GM12878 (cell line): ENCODE measurements at regions not wholly inside any gene's neighbourhood (a gene's known extent, or its start where the extent isn't known, plus 50 kb on each side); places are given as distances from the start of the nearest gene placed in this dataset.

ENCODE experiments used
- ATF7 ChIP-seq: fragments of 450-650 bp; IDR thresholded peaks from 2 replicates; pipeline ENCODE4 v1.6.1; 2016; ENCODE audit warnings: low read depth, mild to moderate bottlenecking
- JUNB ChIP-seq: IDR thresholded peaks from 2 replicates; pipeline ENCODE4 v1.6.1; 2016; ENCODE audit warnings: antibody characterized with exemption, mild to moderate bottlenecking
- RCOR1 ChIP-seq: conservative IDR thresholded peaks from 2 replicates; pipeline ENCODE4 v1.6.1; 2012; ENCODE audit warnings: low read depth, low read length, improper control_type of control experiment
- RELA ChIP-seq: fragments of 450-650 bp; IDR thresholded peaks from 2 replicates; pipeline ENCODE4 v1.8.0; 2014; ENCODE audit warnings: borderline replicate concordance; ENCODE audit not compliant: partially characterized antibody
- RUNX3 ChIP-seq: IDR thresholded peaks from 2 replicates; pipeline ENCODE4 v1.6.1; 2012; ENCODE audit warnings: low read length, inconsistent platforms
- SIX5 ChIP-seq: IDR thresholded peaks from 2 replicates; pipeline ENCODE4 v1.6.1; 2011; ENCODE audit warnings: mild to moderate bottlenecking, low read depth, low read length, moderate library complexity; ENCODE audit not compliant: severe bottlenecking
- SMC3 ChIP-seq: IDR thresholded peaks from 2 replicates; pipeline ENCODE4 v1.6.1; 2011; ENCODE audit warnings: low read length, improper control_type of control experiment, borderline replicate concordance
- YBX1 ChIP-seq: fragments of 450-650 bp; IDR thresholded peaks from 2 replicates; pipeline ENCODE4 v1.6.1; 2016; ENCODE audit warnings: antibody characterized with exemption
- ZBED1 ChIP-seq: IDR thresholded peaks from 2 replicates; pipeline ENCODE4 v1.6.1; 2016; ENCODE audit warnings: borderline replicate concordance
- ZNF217 ChIP-seq: fragments of 450-650 bp; IDR thresholded peaks from 2 replicates; pipeline ENCODE4 v1.6.1; 2017; ENCODE audit warnings: antibody characterized with exemption, mild to moderate bottlenecking
- TF ChIP-seq, protein P1 (sequence below): fragments of 450-650 bp; IDR thresholded peaks from 2 replicates; pipeline ENCODE4 v1.6.1; 2017; ENCODE audit warnings: antibody characterized with exemption, mild to moderate bottlenecking, moderate library complexity
- TF ChIP-seq, protein P2 (sequence below): fragments of 450-650 bp; IDR thresholded peaks from 2 replicates; pipeline ENCODE4 v1.6.1; 2017; ENCODE audit warnings: low read depth, mild to moderate bottlenecking, moderate library complexity
- TF ChIP-seq, protein P3 (sequence below): IDR thresholded peaks from 2 replicates; pipeline ENCODE4 v1.6.1; 2011; ENCODE audit warnings: borderline replicate concordance, low read depth, mild to moderate bottlenecking, moderate library complexity, low read length; ENCODE audit not compliant: insufficient read depth, poor library complexity, severe bottlenecking
- TF ChIP-seq, protein P4 (sequence below): fragments of 450-650 bp; IDR thresholded peaks from 2 replicates; pipeline ENCODE4 v1.6.1; 2014; ENCODE audit warnings: mild to moderate bottlenecking
- TF ChIP-seq, protein P5 (sequence below): IDR thresholded peaks from 2 replicates; pipeline ENCODE4 v1.6.1; 2012; ENCODE audit warnings: low read depth, low read length, improper control_type of control experiment
- TF ChIP-seq, protein P6 (sequence below): fragments of 450-650 bp; IDR thresholded peaks from 2 replicates; pipeline ENCODE4 v1.6.1; 2018; ENCODE audit warnings: mild to moderate bottlenecking, low read depth, moderate library complexity; ENCODE audit not compliant: partially characterized antibody

DNA sequence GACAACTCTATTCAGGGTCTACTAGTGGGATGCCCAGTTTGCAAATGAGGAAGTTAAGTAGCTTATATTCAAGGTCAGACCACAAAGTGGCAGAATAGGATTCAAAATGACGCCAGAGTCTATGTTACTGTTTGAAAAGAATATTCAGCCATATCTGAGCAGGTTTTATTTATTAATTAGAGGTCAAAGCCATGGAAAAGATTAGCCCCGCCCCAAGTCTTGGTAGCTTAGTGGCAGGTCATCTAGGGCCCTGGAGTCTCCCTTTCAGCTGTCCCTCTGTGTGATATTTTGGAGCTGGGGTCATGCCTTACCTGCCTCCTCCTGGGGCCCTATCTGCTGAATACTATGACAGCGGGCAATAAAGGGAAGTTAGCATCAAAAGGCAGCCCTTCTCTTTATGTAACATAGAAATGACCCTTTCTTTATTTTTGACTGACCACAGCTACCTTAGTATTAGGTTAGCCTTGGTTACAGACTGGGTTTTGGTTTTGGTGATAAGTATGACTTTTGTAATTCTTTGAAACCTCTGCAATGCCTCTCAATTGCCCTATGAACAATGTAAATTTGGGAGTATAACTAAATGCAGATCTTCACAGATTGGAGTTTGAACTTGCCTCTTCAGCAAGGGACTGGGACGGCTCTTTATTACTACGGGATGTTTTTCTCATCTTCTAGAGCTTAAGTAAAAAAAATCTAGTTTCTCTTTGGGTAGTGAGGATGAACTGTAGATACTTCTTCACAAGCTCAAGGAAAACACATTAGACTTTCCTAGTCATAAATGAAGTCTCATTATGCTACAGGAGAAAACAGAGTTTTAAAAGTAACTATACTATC, 153.0 kb upstream of the ITGA4 start (continued):
- TF ChIP-seq, protein P1, sequence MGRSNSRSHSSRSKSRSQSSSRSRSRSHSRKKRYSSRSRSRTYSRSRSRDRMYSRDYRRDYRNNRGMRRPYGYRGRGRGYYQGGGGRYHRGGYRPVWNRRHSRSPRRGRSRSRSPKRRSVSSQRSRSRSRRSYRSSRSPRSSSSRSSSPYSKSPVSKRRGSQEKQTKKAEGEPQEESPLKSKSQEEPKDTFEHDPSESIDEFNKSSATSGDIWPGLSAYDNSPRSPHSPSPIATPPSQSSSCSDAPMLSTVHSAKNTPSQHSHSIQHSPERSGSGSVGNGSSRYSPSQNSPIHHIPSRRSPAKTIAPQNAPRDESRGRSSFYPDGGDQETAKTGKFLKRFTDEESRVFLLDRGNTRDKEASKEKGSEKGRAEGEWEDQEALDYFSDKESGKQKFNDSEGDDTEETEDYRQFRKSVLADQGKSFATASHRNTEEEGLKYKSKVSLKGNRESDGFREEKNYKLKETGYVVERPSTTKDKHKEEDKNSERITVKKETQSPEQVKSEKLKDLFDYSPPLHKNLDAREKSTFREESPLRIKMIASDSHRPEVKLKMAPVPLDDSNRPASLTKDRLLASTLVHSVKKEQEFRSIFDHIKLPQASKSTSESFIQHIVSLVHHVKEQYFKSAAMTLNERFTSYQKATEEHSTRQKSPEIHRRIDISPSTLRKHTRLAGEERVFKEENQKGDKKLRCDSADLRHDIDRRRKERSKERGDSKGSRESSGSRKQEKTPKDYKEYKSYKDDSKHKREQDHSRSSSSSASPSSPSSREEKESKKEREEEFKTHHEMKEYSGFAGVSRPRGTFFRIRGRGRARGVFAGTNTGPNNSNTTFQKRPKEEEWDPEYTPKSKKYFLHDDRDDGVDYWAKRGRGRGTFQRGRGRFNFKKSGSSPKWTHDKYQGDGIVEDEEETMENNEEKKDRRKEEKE = no peak
- TF ChIP-seq RCOR1 = no peak
- no peak for TF ChIP-seq YBX1
- TF ChIP-seq, protein P2, sequence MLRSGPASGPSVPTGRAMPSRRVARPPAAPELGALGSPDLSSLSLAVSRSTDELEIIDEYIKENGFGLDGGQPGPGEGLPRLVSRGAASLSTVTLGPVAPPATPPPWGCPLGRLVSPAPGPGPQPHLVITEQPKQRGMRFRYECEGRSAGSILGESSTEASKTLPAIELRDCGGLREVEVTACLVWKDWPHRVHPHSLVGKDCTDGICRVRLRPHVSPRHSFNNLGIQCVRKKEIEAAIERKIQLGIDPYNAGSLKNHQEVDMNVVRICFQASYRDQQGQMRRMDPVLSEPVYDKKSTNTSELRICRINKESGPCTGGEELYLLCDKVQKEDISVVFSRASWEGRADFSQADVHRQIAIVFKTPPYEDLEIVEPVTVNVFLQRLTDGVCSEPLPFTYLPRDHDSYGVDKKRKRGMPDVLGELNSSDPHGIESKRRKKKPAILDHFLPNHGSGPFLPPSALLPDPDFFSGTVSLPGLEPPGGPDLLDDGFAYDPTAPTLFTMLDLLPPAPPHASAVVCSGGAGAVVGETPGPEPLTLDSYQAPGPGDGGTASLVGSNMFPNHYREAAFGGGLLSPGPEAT = 0 out of 2 replicates have a peak, but pooled peaks have one; percentile 17
- TF ChIP-seq SMC3 = peak; percentile 61; the same call in 1 of the 2 replicates
- TF ChIP-seq ZBED1 = no peak; the same call in 1 of the 2 replicates
- TF ChIP-seq RUNX3 = peak; percentile 43; the same call in 1 of the 2 replicates
- TF ChIP-seq JUNB = no peak
- no peak for TF ChIP-seq RELA
- TF ChIP-seq, protein P3, sequence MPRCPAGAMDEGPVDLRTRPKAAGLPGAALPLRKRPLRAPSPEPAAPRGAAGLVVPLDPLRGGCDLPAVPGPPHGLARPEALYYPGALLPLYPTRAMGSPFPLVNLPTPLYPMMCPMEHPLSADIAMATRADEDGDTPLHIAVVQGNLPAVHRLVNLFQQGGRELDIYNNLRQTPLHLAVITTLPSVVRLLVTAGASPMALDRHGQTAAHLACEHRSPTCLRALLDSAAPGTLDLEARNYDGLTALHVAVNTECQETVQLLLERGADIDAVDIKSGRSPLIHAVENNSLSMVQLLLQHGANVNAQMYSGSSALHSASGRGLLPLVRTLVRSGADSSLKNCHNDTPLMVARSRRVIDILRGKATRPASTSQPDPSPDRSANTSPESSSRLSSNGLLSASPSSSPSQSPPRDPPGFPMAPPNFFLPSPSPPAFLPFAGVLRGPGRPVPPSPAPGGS = no peak
- TF ChIP-seq, protein P4, sequence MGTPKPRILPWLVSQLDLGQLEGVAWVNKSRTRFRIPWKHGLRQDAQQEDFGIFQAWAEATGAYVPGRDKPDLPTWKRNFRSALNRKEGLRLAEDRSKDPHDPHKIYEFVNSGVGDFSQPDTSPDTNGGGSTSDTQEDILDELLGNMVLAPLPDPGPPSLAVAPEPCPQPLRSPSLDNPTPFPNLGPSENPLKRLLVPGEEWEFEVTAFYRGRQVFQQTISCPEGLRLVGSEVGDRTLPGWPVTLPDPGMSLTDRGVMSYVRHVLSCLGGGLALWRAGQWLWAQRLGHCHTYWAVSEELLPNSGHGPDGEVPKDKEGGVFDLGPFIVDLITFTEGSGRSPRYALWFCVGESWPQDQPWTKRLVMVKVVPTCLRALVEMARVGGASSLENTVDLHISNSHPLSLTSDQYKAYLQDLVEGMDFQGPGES = no peak
- TF ChIP-seq, protein P5, sequence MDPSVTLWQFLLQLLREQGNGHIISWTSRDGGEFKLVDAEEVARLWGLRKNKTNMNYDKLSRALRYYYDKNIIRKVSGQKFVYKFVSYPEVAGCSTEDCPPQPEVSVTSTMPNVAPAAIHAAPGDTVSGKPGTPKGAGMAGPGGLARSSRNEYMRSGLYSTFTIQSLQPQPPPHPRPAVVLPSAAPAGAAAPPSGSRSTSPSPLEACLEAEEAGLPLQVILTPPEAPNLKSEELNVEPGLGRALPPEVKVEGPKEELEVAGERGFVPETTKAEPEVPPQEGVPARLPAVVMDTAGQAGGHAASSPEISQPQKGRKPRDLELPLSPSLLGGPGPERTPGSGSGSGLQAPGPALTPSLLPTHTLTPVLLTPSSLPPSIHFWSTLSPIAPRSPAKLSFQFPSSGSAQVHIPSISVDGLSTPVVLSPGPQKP = no peak
- TF ChIP-seq, protein P6, sequence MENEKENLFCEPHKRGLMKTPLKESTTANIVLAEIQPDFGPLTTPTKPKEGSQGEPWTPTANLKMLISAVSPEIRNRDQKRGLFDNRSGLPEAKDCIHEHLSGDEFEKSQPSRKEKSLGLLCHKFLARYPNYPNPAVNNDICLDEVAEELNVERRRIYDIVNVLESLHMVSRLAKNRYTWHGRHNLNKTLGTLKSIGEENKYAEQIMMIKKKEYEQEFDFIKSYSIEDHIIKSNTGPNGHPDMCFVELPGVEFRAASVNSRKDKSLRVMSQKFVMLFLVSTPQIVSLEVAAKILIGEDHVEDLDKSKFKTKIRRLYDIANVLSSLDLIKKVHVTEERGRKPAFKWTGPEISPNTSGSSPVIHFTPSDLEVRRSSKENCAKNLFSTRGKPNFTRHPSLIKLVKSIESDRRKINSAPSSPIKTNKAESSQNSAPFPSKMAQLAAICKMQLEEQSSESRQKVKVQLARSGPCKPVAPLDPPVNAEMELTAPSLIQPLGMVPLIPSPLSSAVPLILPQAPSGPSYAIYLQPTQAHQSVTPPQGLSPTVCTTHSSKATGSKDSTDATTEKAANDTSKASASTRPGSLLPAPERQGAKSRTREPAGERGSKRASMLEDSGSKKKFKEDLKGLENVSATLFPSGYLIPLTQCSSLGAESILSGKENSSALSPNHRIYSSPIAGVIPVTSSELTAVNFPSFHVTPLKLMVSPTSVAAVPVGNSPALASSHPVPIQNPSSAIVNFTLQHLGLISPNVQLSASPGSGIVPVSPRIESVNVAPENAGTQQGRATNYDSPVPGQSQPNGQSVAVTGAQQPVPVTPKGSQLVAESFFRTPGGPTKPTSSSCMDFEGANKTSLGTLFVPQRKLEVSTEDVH = no peak
- no peak for TF ChIP-seq SIX5
- TF ChIP-seq ZNF217 = no peak
- TF ChIP-seq ATF7 = 0 out of 2 replicates have a peak, but pooled peaks have one; percentile 6
